H1 (cell line): ENCODE measurements at regions not wholly inside any gene's neighbourhood (a gene's known extent, or its start where the extent isn't known, plus 50 kb on each side); places are given as distances from the start of the nearest gene placed in this dataset.

Experiments used
- CTCF ChIA-PET: fragments of 300-600 bp; sonication (Branson Sonifier 250); formaldehyde crosslinking; loops from one replicate; lab custom pipeline; 2021; ENCODE audit not compliant: partially characterized antibody; lab: Charles Lee
- POLR2A ChIA-PET: fragments of 300-600 bp; sonication (Branson Sonifier 250); formaldehyde crosslinking; loops from one replicate; lab custom pipeline; 2021; ENCODE audit warnings: inconsistent platforms; ENCODE audit not compliant: partially characterized antibody; lab: Charles Lee
- DNase-seq, 2 experiments: peaks; one replicate each; pipeline versions ENCODE4 v3.0.0 to v3.0.0-alpha.2; 2010 to 2022; ENCODE audit warnings: low spot score in 2 of 2, low read depth in 1 of 2, mixed read lengths in 1 of 2
- FAIRE-seq: peaks from 2 replicates; lab custom pipeline; 2011; peaks lifted over from hg19 to GRCh38; lab: Jason Lieb, UNC
- H2AFZ ChIP-seq: 2 replicates; pipeline ENCODE4 v1.8.1; 2012; ENCODE audit warnings: low read length, inconsistent platforms
- H2AK5ac ChIP-seq: 2 replicates; pipeline ENCODE4 v1.6.1; 2013; ENCODE audit warnings: low read depth, low read length
- H2BK120ac ChIP-seq: replicated peaks from 2 replicates; pipeline ENCODE3; 2013; ENCODE audit warnings: low read depth, low read length, inconsistent platforms
- H2BK12ac ChIP-seq: 2 replicates; pipeline ENCODE4 v1.6.1; 2013; ENCODE audit warnings: low read depth, low read length
- H2BK15ac ChIP-seq: 2 replicates; pipeline ENCODE4 v1.6.1; 2013; ENCODE audit warnings: low read length
- H2BK20ac ChIP-seq: 2 replicates; pipeline ENCODE4 v1.6.1; 2013; ENCODE audit warnings: low read length
- H2BK5ac ChIP-seq: 2 replicates; pipeline ENCODE4 v1.6.1; 2013; ENCODE audit warnings: low read depth, low read length
- H3K14ac ChIP-seq: 2 replicates; pipeline ENCODE4 v1.6.1; 2013; ENCODE audit warnings: inconsistent platforms; ENCODE audit not compliant: insufficient read length
- H3K18ac ChIP-seq: 2 replicates; pipeline ENCODE4 v1.6.1; 2013; ENCODE audit warnings: low read length; ENCODE audit errors: extremely low read depth
- H3K23ac ChIP-seq: 2 replicates; pipeline ENCODE4 v1.6.1; 2013; ENCODE audit warnings: inconsistent platforms; ENCODE audit not compliant: insufficient read length
- H3K23me2 ChIP-seq: 2 replicates; pipeline ENCODE4 v1.6.1; 2013; ENCODE audit warnings: low read depth, low read length
- H3K27ac ChIP-seq: 2 replicates; pipeline ENCODE4 v1.6.1; 2011; ENCODE audit warnings: low read depth, low read length, inconsistent platforms
- H3K27me3 ChIP-seq, 4 experiments: replicated peaks in 1 of 4; 1 replicate in 1 of 4; 2 replicates in 3 of 4; pipeline versions ENCODE4 v1.6.1 to v1.8.1; 2011 to 2013; ENCODE audit warnings: low read length in 3 of 4, mild to moderate bottlenecking in 3 of 4, inconsistent platforms in 2 of 4, mixed read lengths in 2 of 4, moderate library complexity in 1 of 4; ENCODE audit not compliant: control insufficient read depth in 3 of 4, insufficient read depth in 3 of 4; ENCODE audit errors: extremely low read depth in 1 of 4
- H3K36me3 ChIP-seq, 4 experiments: 2 replicates each; pipeline versions ENCODE4 v1.6.1 to v1.8.1; 2011 to 2013; ENCODE audit warnings: mild to moderate bottlenecking in 4 of 4, low read length in 3 of 4, moderate library complexity in 2 of 4, control low read depth in 1 of 4, inconsistent platforms in 1 of 4; ENCODE audit not compliant: insufficient read depth in 4 of 4, control insufficient read depth in 2 of 4
- H3K4ac ChIP-seq: replicated peaks from 2 replicates; pipeline ENCODE3; 2013; ENCODE audit warnings: low read length, low read depth, mixed read lengths, inconsistent platforms; ENCODE audit not compliant: insufficient read length
- H3K4me1 ChIP-seq, 4 experiments: replicated peaks in 1 of 4; 1 replicate in 1 of 4; 2 replicates in 3 of 4; pipeline versions ENCODE4 v1.6.1 to v1.8.1; 2011 to 2013; ENCODE audit warnings: low read length in 3 of 4, inconsistent platforms in 2 of 4, mixed read lengths in 1 of 4; ENCODE audit not compliant: insufficient read depth in 4 of 4, control insufficient read depth in 3 of 4
- H3K4me2 ChIP-seq, 2 experiments: 2 replicates each; pipeline versions ENCODE4 v1.6.1 to v1.8.1; 2011 to 2013; ENCODE audit warnings: low read depth in 2 of 2, low read length in 2 of 2, control low read depth in 1 of 2, inconsistent platforms in 1 of 2, mild to moderate bottlenecking in 1 of 2; ENCODE audit not compliant: insufficient read depth in 1 of 2
- H3K4me3 ChIP-seq, 4 experiments: fragments of 200-600, 300-600 bp in 1 of 4; sonication (generic), shearing (Covaris generic), sonication (Bioruptor Twin) in 1 of 4; 2 replicates each; pipeline versions ENCODE4 v1.5.1 to v1.8.1; 2011 to 2016; ENCODE audit warnings: low read length in 4 of 4, low read depth in 3 of 4, control low read depth in 2 of 4, inconsistent platforms in 2 of 4, mild to moderate bottlenecking in 2 of 4, mixed read lengths in 1 of 4, moderate library complexity in 1 of 4; ENCODE audit not compliant: insufficient read depth in 2 of 4; ENCODE audit errors: extremely low read depth in 1 of 4
- H3K56ac ChIP-seq: replicated peaks from 2 replicates; pipeline ENCODE3; 2013; ENCODE audit warnings: low read depth, mild to moderate bottlenecking, mixed read lengths, low read length, inconsistent platforms; ENCODE audit not compliant: insufficient read length
- H3K79me1 ChIP-seq: 2 replicates; pipeline ENCODE4 v1.6.1; 2013; ENCODE audit warnings: low read depth, low read length, control low read depth
- H3K79me2 ChIP-seq, 2 experiments: 2 replicates each; pipeline versions ENCODE4 v1.6.1 to v1.8.1; 2012 to 2013; ENCODE audit warnings: low read length in 2 of 2, mild to moderate bottlenecking in 2 of 2, inconsistent platforms in 1 of 2; ENCODE audit not compliant: insufficient read depth in 2 of 2, control insufficient read depth in 1 of 2
- H3K9ac ChIP-seq, 4 experiments: replicated peaks in 1 of 4; 1 replicate in 1 of 4; 2 replicates in 3 of 4; pipeline versions ENCODE4 v1.6.1 to v1.8.1; 2011 to 2013; ENCODE audit warnings: low read depth in 3 of 4, low read length in 3 of 4, control low read depth in 2 of 4, mild to moderate bottlenecking in 2 of 4, moderate library complexity in 2 of 4, inconsistent platforms in 1 of 4; ENCODE audit errors: extremely low read depth in 1 of 4
- H3K9me3 ChIP-seq, 2 experiments: 2 replicates each; pipeline versions ENCODE4 v1.6.1 to v1.8.1; 2012 to 2013; ENCODE audit warnings: mild to moderate bottlenecking in 2 of 2, moderate library complexity in 2 of 2, control low read depth in 1 of 2, inconsistent platforms in 1 of 2, low read depth in 1 of 2, low read length in 1 of 2, mixed read lengths in 1 of 2; ENCODE audit not compliant: insufficient read depth in 2 of 2
- H4K20me1 ChIP-seq, 2 experiments: replicated peaks in 1 of 2; 2 replicates each; pipeline versions ENCODE3 to v1.8.1; 2011 to 2013; ENCODE audit warnings: inconsistent platforms in 2 of 2, low read length in 2 of 2, mild to moderate bottlenecking in 1 of 2; ENCODE audit not compliant: insufficient read depth in 2 of 2, control insufficient read depth in 1 of 2
- H4K5ac ChIP-seq: 2 replicates; pipeline ENCODE4 v1.6.1; 2013; ENCODE audit warnings: low read length, low read depth, mixed read lengths, inconsistent platforms; ENCODE audit not compliant: insufficient read length
- H4K8ac ChIP-seq: 2 replicates; pipeline ENCODE4 v1.8.0; 2013; ENCODE audit warnings: mild to moderate bottlenecking, moderate library complexity, low read length, inconsistent platforms; ENCODE audit not compliant: insufficient read depth; ENCODE audit errors: extremely low read depth
- H4K91ac ChIP-seq: replicated peaks from 2 replicates; pipeline ENCODE3; 2013; ENCODE audit warnings: low read length, mixed read lengths, inconsistent platforms; ENCODE audit not compliant: insufficient read length
- NRF1 ChIP-seq: IDR thresholded peaks from 2 replicates; pipeline ENCODE4 v1.6.1; 2011; ENCODE audit warnings: mild to moderate bottlenecking, low read depth, low read length, improper control_type of control experiment
- POLR2AphosphoS5 ChIP-seq: IDR thresholded peaks from 2 replicates; pipeline ENCODE4 v1.6.1; 2011; ENCODE audit warnings: low read depth, low read length
- SIRT6 ChIP-seq: IDR thresholded peaks from one replicate; pipeline ENCODE4 v1.7.1; 2012; ENCODE audit warnings: low read length, inconsistent platforms
- WGBS, 2 experiments: shearing (Covaris generic) in 1 of 2; methylation state at CpG; one replicate each; pipeline versions ENCODE4 v1.1.6 to v1.1.7; 2013 to 2015; ENCODE audit warnings: low lambda C conversion rate in 2 of 2, mixed read lengths in 2 of 2, inconsistent platforms in 1 of 2, low coverage in 1 of 2, missing lambda C conversion rate in 1 of 2; ENCODE audit not compliant: insufficient replicate concordance in 2 of 2, insufficient coverage in 1 of 2, insufficient read length in 1 of 2; ENCODE audit errors: extremely low coverage in 1 of 2, missing lambda C conversion rate in 1 of 2; 5-methylcytosine and 5-hydroxymethylcytosine counted together

DNA sequence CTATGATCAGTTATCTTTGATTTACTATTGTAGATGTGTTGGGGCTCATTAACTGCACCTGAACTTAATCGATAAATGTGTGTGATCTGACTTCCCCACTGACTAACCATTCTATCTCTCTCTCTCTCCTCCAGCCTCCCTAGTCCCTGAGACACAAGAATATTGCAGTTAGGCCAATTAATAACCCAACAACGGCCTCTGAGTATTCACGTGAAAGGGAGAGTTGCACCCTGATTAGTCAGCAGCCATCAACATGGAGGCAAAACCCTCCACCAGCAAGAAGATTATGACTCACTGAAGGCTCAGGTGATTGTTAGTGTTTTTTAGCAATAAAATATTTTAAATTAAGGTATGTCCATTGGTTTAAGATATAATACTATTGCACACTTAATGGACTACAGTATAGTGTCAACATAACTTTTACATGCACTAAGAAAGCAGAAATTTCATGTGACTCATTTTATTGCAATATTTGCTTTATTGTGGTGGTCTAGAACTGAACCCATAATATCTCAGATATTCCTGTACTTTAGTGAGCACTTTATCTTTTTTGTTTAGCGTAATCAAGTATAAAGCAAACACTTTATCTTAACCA is 77.1 kb upstream of the PTGDR start:
- Histone ChIP-seq H2BK20ac (no peak overlapping the region), H3K79me1 (no peaks in the 10 kb centered on the region), H3K36me3 (no peaks in the 10 kb centered on the region), H2AK5ac (no peak overlapping the region), H3K27ac (no peak overlapping the region), H4K8ac (no peak overlapping the region), H4K20me1 (no peaks in the 10 kb centered on the region), H3K23ac (no peak overlapping the region), H3K4me3 (no peak overlapping the region), H3K56ac (no peak overlapping the region), H2AFZ (no peak overlapping the region), H3K9me3 (no peaks in the 10 kb centered on the region; a peak in 1 of 4 replicates), H3K23me2 (no peaks in the 10 kb centered on the region), H3K18ac (no peak overlapping the region), H3K79me2 (no peaks in the 10 kb centered on the region), H3K9ac (no peak overlapping the region), H3K27me3 (no peaks in the 10 kb centered on the region), H3K4ac (no peak overlapping the region), H2BK15ac (no peak overlapping the region), H2BK12ac (no peak overlapping the region), H2BK120ac (no peak overlapping the region), H2BK5ac (no peak overlapping the region), H3K4me2 (no peak overlapping the region), H4K91ac (no peak overlapping the region), H3K4me1 (no peaks in the 10 kb centered on the region), H3K14ac (no peak overlapping the region), H4K5ac (no peak overlapping the region)
- FAIRE-seq, result no peak
- DNase-seq, result no peak
- 94% methylated on average over 4 of the region's 4 CpGs; no CpG with 5 or more reads in 1 of the 2 experiments for WGBS, 2 experiments
- ChIA-PET POLR2A (no interaction called here), CTCF (no interaction called here)
- TF ChIP-seq SIRT6 (no peak), POLR2AphosphoS5 (no peak), NRF1 (no peak)
